NCI-H187 (cell line): ENCODE measurements at regions not wholly inside any gene's neighbourhood (a gene's known extent, or its start where the extent isn't known, plus 50 kb on each side); places are given as distances from the start of the nearest gene placed in this dataset.

Experiments used
- DNase-seq, 2 experiments: peaks; one replicate each; lab custom pipeline; 2025; lab: John Stamatoyannopoulos, UW

DNA sequence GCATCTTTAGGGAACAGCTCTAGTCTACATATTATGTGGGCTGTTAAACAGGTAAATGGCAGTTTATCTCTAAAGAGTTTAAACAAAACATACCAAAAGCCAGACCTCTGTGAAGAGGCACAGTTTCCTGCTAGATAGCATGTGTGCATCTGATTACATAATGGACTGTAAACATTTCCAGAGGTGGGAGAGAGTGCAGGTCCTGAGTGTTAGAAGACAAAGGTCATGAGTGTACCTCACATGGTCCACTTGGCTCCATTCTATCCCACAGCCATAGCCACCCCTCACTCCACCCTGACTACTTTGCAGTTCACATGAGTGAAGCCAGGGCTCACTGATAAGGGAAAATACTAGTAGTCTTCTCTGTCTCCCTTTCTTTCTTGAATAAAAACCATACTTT, 233.4 kb downstream of the MTX2 start:
- no peak for DNase-seq

DNA sequence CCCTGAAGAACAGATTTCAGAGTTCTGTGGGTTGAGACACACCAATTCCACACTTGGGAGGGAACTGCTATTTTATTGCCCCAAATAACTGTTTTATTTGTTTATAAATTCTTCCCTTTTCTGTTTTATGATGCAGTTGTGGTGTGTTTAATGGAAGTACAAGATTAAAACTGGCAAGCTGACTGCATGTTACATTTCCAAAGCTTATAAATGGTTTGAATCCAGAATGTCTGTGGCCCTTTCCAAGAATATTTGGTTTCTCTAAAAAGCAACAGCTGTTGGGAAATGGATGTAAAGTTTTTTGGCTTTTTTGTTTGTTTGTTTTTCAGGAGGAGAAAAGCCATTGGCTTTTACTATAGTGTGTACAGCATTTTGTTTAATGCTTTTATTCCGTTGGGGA, 234.5 kb downstream of the MTX2 start:
- no peak for DNase-seq

- no peak for DNase-seq
These were observed 235.2 kb downstream of the MTX2 start for GRCh38 chr2:176504440-176504839.

DNA sequence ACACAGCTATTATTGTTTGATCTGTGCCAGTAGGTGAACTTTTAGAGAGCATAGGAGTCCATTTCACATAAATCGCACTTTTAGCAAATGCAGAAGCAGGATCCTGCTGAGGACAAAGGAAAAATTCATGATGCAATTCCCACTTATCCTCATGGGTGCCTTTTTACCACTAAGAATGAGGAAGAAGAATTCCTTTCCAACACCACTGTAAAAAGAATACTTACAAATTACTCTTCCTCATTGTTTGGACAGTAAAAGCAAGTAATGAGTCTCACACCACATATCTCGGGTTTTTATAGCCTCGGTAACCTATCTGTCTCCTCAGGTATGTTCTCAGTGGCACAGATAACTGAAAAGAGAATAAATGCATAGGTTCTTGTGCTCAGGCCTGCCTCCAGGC, 238.5 kb downstream of the MTX2 start:
- no peak for DNase-seq

GRCh38 chr2:176508374-176508773, 239.1 kb downstream of the MTX2 start:
- DNase-seq, result no peak

GRCh38 chr2:176508984-176509740, 239.9 kb downstream of the MTX2 start:
- no peak for DNase-seq

GRCh38 chr2:176514276-176514675, 245.0 kb downstream of the MTX2 start:
- DNase-seq, result no peak

DNA sequence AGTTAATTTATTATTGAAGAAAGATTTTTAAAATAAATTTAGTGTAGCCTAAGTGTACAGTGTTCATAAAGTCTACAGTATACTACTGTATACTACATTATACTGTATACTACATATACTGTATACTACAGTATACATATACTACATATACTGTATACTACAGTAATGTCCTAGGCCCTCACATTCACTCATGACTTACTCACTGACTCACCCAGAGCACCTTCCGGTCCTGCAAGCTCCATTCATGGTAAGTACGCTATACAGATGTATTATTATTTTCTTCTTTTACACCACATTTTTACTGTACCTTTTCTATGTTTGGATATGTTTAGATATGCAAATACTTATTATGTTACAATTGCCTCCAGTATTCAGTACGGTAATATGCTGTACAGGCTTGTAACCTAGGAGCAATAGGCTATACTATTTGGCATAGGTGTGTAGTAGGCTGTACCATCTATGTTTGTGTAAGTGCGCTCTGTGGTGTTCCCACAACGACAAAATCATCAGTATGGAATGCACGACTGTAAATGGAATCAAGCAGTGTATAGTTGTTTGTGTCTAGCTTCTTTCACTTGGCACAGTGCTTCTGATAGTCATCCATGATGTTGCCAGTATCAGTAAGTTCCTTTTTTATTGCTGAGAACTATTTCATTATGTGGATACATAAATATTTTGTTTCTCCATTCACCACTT, 245.7 kb downstream of the MTX2 start:
- DNase-seq, result no peak

DNA sequence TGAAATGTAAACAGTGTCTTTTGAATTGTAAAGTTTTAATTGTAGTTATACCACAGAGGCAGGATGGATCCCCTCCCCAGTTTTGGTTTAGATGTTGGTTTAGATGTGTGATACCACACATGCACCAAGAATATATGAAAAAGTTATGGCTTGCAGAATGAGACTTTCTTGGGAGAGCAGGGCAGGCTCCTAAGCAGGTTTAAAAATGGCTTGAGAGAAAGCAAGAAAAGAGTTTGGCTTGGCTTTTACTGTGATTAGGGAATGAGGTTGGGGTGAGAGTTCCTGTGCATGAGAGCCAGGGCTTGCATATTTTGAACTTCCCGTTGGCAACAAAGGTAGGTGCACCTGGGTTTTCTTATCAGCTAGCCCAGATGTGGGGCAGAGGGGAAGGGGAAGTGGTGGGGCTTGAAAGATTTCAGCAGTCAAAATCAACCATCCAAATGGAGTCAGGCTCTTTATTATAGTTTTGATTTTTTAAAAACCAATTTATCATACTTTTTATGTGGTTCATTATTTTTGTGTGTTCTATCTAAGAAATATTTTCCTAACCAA, 246.9 kb downstream of the MTX2 start:
- DNase-seq, result no peak

DNA sequence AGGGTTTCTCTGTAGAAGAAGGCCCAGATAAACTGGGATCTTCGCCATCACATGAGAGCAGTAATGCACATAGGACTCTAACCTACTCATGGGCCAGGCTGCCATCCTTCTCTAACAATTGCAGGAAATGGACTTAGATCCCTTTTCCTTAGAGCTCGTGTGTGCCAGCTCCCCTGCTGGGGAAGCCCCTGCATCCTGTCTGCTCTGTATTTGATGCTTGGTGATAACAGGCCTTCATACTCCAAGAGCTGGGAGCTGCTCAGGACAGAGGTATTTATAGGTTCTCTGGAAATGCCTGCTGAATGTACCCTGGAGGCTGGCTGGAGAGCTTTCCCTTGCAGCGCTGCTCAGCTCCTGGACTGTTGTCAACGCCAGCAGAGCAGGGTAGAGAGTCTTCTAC, 249.6 kb downstream of the MTX2 start:
- DNase-seq, result no peak

DNA sequence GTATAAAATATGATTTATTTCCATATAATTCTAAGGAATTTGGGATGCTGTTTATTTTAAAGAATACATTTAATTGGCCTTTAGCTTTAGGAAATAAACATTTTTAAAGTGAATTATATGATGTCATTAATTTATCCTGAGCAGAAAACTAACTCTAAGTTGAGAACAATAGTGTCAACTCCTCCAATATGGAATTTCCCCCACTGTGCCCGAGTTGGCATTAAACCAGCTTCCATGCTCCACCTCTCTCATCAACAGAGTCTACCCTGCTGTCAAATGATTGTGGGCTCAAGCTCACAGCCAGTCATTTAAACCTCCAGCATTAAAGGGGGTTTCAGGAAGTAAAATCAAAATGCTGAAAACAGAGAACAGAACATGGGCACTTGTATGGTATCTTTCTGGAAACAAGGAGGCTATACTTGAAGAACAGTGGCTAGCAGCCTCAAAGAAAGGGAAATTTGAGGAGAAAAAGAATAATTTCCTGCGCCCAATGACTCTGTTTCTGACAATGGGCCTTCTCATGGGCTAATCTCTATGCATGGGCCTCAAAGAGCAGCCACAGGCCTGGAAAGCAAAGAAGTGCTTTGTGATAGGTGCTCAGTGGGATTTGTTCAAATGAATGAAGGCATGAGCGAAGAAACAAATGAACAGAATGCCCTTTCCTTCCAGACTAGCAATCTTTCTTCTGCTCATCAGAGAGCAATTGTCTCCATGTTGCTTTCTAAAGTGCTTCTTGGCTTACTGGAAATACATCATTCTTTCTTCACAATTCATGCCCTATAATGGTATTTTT, 252.8 kb downstream of the MTX2 start:
- DNase-seq, result no peak

GRCh38 chr2:176525086-176525485, 255.8 kb downstream of the MTX2 start:
- DNase-seq, result no peak

- DNase-seq, result peak in 1 of 2 experiments; percentile 54
These were observed 258.0 kb downstream of the MTX2 start for GRCh38 chr2:176526995-176527901.

DNA sequence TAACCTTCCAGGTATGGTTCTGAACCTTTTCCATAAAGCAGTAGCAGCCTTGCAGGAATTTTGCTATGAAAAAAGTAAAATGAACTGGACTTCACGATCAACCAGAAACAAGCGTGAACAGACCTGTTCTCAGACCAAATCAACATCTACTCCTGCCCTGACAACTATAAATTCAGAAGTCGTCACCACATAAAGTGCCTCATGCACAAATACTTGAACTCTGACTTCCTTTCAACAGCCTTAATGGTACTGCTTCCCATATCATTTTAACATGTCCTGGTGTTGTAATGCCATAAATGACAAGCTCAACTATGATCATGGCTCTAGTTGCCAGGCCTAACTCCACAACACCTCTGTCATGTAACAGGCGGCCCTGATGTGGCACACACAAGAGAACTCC, 262.4 kb downstream of the MTX2 start:
- DNase-seq, result no peak

- DNase-seq, result no peak
These were observed 264.4 kb downstream of the MTX2 start for GRCh38 chr2:176533505-176534193.

- DNase-seq, result no peak
These were observed 265.7 kb downstream of the MTX2 start for GRCh38 chr2:176534798-176535466.

GRCh38 chr2:176535467-176536113, 266.3 kb downstream of the MTX2 start:
- no peak for DNase-seq

DNA sequence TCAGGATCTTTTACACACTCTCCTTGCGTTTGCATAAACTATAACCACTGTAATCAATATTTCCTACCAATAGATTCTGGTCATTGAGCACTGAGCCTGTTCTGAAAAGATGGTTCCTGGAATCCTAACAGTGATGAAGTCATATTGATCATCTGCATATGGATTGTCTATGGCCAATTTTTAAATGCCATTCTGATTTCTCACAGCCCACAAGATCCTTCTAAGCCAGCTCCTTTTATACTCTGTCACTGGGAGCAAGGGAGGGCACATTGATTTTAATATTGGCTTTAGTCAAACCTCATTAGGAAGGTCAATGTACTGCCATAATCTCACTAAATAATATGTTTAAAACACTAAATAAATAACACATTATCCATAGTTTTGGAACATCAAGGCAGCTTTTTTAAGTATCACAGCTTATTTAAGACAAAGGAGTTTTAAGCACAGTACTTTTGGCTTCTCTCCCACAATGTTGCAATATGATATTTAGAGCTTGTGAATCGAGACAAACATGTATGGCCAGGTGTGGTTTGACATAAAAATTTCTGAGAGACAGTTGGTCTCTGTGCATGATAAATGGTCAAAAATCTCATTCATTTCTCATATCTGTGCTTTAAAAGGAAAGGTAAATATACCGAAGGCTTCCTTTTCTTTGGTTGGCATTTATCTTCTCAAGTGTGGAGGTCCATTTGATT, 267.3 kb downstream of the MTX2 start:
- peak in 1 of 2 experiments; percentile 17 for DNase-seq

DNA sequence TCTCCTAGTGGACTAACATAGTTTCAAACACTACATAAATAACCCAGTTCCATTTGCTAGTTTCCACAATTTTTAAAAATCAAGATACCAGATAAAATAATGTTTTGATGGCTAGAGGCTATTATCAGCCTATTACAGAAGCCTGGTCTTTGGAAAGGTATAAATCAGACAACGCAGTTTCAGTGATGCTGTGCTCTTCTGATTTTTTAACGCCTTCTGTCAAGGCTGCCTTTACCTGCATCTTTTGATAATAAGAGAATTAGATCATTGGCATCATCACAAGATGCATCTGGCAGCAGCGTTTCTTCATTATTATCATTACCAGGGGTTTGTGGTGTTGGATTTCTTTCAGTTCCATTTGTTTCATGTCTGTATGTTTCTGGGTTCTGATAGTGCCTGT, 268.7 kb downstream of the MTX2 start:
- no peak for DNase-seq
